Astrocyte (in vitro differentiated cells and primary cell): ENCODE measurements at regions not wholly inside any gene's neighbourhood (a gene's known extent, or its start where the extent isn't known, plus 50 kb on each side); places are given as distances from the start of the nearest gene placed in this dataset.

ENCODE experiments used
- DNase-seq: peaks from one replicate; pipeline ENCODE4 v3.0.0-alpha.2; 2010; ENCODE audit warnings: low read depth
- FAIRE-seq: peaks from 2 replicates; lab custom pipeline; 2011; peaks lifted over from hg19 to GRCh38; lab: Jason Lieb, UNC
- H2AFZ ChIP-seq: 2 replicates; pipeline ENCODE4 v1.6.0; 2012; ENCODE audit warnings: low read depth, low read length, inconsistent platforms
- H3K27ac ChIP-seq: 2 replicates; pipeline ENCODE4 v1.5.1; 2011; ENCODE audit warnings: low read depth, low read length, inconsistent platforms
- H3K27me3 ChIP-seq: 2 replicates; pipeline ENCODE4 v1.6.0; 2011; ENCODE audit warnings: low read length, inconsistent platforms; ENCODE audit not compliant: insufficient read depth
- H3K36me3 ChIP-seq: 2 replicates; pipeline ENCODE4 v1.5.1; 2011; ENCODE audit warnings: low read length, inconsistent platforms; ENCODE audit not compliant: insufficient read depth
- H3K4me1 ChIP-seq: 2 replicates; pipeline ENCODE4 v1.5.1; 2011; ENCODE audit warnings: low read length, inconsistent platforms; ENCODE audit not compliant: insufficient read depth
- H3K4me2 ChIP-seq: 2 replicates; pipeline ENCODE4 v1.6.0; 2012; ENCODE audit warnings: low read length, inconsistent platforms
- H3K4me3 ChIP-seq: 2 replicates; pipeline ENCODE4 v1.5.1; 2011; ENCODE audit warnings: low read depth, mild to moderate bottlenecking, low read length, inconsistent platforms; ENCODE audit not compliant: insufficient read depth
- H3K79me2 ChIP-seq: 2 replicates; pipeline ENCODE4 v1.6.0; 2012; ENCODE audit warnings: mild to moderate bottlenecking, low read length, inconsistent platforms; ENCODE audit not compliant: insufficient read depth
- H3K9ac ChIP-seq: 2 replicates; pipeline ENCODE4 v1.6.0; 2012; ENCODE audit warnings: mild to moderate bottlenecking, low read length, inconsistent platforms
- H3K9me3 ChIP-seq: 2 replicates; pipeline ENCODE4 v1.5.1; 2012; ENCODE audit warnings: low read depth, mild to moderate bottlenecking, low read length, inconsistent platforms; ENCODE audit not compliant: insufficient read depth
- H4K20me1 ChIP-seq: 2 replicates; pipeline ENCODE4 v1.6.0; 2012; ENCODE audit warnings: low read length, inconsistent platforms; ENCODE audit not compliant: insufficient read depth
- H3K27ac Mint-ChIP-seq: one replicate; pipeline ENCODE4 v1.8.0; 2021; ENCODE audit warnings: mild to moderate bottlenecking, mixed read lengths; ENCODE audit not compliant: unreplicated experiment
- H3K27me3 Mint-ChIP-seq: one replicate; pipeline ENCODE4 v1.8.0; 2021; ENCODE audit warnings: low read depth, mixed read lengths; ENCODE audit not compliant: unreplicated experiment
- H3K36me3 Mint-ChIP-seq: one replicate; pipeline ENCODE4 v1.8.0; 2021; ENCODE audit warnings: low read depth, mixed read lengths; ENCODE audit not compliant: unreplicated experiment
- H3K4me1 Mint-ChIP-seq: one replicate; pipeline ENCODE4 v1.8.0; 2021; ENCODE audit warnings: low read depth, mixed read lengths; ENCODE audit not compliant: unreplicated experiment
- H3K4me3 Mint-ChIP-seq: one replicate; pipeline ENCODE4 v1.8.0; 2021; ENCODE audit warnings: mild to moderate bottlenecking, moderate library complexity, mixed read lengths; ENCODE audit not compliant: unreplicated experiment
- H3K9me3 Mint-ChIP-seq: one replicate; pipeline ENCODE4 v1.8.0; 2021; ENCODE audit warnings: mild to moderate bottlenecking, mixed read lengths; ENCODE audit not compliant: unreplicated experiment
- EZH2 ChIP-seq: IDR thresholded peaks from 2 replicates; pipeline ENCODE4 v1.6.1; 2012; ENCODE audit warnings: mild to moderate bottlenecking, low read length, inconsistent platforms; ENCODE audit not compliant: insufficient read depth
- TF ChIP-seq, protein P1 (sequence below): IDR thresholded peaks from 2 replicates; pipeline ENCODE4 v1.5.1; 2011; ENCODE audit warnings: low read depth, mild to moderate bottlenecking, inconsistent platforms, low read length, moderate library complexity; ENCODE audit not compliant: insufficient read depth

DNA sequence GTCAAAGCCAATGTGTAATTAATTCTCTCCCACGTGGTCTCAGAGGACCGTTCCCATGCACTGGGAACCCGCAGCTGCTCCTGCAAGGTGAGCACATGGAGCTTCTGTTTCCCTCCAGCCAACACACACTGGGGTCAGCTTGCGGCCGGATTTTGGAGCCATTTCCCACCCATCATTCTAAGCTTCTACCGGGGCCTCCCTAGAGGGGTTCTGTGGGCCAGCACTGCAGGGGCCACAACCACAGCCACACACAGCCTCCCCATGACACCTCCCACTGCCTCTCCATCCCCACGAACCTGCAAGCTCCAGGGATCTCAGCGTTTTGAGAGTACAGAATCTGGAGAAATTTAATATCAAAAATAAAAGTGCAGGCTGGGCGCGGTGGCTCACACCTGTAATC lies 120.7 kb upstream of the SOX1 start:
- Histone ChIP-seq H3K27ac (no peak overlapping the region), H3K27me3 (no peaks in the 10 kb centered on the region), H2AFZ (no peak overlapping the region), H3K4me1 (no peaks in the 10 kb centered on the region), H3K36me3 (no peaks in the 10 kb centered on the region), H3K9me3 (peaks cover 14% of the 10 kb centered on the region), H3K79me2 (no peaks in the 10 kb centered on the region), H3K4me2 (no peak overlapping the region), H4K20me1 (no peaks in the 10 kb centered on the region), H3K4me3 (no peak overlapping the region), H3K9ac (no peak overlapping the region)
- Mint-ChIP-seq H3K27ac (no peak overlapping the region), H3K4me1 (no peaks in the 10 kb centered on the region), H3K27me3 (peaks cover 44% of the 10 kb centered on the region), H3K4me3 (no peak overlapping the region), H3K36me3 (no peaks in the 10 kb centered on the region), H3K9me3 (peaks cover 11% of the 10 kb centered on the region)
- no peak for DNase-seq
- no peak for TF ChIP-seq EZH2
- TF ChIP-seq, protein P1, sequence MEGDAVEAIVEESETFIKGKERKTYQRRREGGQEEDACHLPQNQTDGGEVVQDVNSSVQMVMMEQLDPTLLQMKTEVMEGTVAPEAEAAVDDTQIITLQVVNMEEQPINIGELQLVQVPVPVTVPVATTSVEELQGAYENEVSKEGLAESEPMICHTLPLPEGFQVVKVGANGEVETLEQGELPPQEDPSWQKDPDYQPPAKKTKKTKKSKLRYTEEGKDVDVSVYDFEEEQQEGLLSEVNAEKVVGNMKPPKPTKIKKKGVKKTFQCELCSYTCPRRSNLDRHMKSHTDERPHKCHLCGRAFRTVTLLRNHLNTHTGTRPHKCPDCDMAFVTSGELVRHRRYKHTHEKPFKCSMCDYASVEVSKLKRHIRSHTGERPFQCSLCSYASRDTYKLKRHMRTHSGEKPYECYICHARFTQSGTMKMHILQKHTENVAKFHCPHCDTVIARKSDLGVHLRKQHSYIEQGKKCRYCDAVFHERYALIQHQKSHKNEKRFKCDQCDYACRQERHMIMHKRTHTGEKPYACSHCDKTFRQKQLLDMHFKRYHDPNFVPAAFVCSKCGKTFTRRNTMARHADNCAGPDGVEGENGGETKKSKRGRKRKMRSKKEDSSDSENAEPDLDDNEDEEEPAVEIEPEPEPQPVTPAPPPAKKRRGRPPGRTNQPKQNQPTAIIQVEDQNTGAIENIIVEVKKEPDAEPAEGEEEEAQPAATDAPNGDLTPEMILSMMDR: no peak
- FAIRE-seq: no peak

DNA sequence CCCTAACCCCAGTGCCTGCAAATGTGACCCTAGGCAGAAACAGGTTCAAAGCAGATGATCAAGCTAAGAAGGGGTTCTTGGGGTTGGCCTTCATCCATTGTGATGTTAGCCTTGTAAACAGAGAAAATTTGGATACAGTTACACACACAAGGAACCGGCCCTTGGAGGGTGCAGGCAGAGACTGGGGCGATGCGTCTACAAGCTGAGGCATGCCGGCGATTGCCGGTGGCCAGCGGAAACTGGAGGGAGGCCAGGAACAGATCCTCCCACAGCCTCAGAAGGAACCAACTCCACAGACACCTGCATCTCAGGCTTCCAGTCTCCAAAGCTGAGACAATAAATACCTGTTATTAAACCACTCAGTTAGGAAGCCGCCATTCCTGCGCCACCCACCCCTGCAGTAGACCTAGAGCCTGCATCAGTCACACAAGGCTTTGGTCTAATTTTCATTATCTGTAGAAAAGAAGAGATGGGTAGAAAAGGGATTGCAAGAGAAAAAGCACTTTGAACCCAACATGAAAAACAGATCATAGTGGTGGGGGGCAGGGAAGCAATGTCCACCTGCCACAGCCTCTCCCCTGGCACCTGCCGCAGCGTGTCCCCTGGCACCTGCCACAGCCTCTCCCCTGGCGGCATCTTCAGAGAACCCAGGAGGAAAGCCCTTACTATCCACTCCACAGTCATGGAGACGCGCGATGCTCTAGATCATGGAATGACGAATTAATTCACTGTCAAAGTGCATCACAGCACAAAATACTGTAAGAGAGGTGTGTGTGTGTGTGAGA lies 119.7 kb upstream of the SOX1 start:
- Histone ChIP-seq H3K4me1 (no peaks in the 10 kb centered on the region), H3K27ac (no peak overlapping the region), H3K4me3 (no peak overlapping the region), H3K27me3 (no peaks in the 10 kb centered on the region), H3K9me3 (peaks cover 14% of the 10 kb centered on the region), H4K20me1 (no peaks in the 10 kb centered on the region), H3K9ac (no peak overlapping the region), H2AFZ (no peak overlapping the region), H3K36me3 (no peaks in the 10 kb centered on the region), H3K4me2 (no peak overlapping the region), H3K79me2 (no peaks in the 10 kb centered on the region)
- no peak overlapping the region for H3K27ac Mint-ChIP-seq
- H3K9me3 Mint-ChIP-seq: peaks cover 18% of the 10 kb centered on the region
- FAIRE-seq (no peak), DNase-seq (no peak)
- peaks cover 47% of the 10 kb centered on the region for H3K27me3 Mint-ChIP-seq
- H3K4me1 Mint-ChIP-seq: no peaks in the 10 kb centered on the region
- H3K4me3 Mint-ChIP-seq: no peak overlapping the region
- no peaks in the 10 kb centered on the region for H3K36me3 Mint-ChIP-seq
- no peak for TF ChIP-seq EZH2
- TF ChIP-seq, protein P1: no peak

DNA sequence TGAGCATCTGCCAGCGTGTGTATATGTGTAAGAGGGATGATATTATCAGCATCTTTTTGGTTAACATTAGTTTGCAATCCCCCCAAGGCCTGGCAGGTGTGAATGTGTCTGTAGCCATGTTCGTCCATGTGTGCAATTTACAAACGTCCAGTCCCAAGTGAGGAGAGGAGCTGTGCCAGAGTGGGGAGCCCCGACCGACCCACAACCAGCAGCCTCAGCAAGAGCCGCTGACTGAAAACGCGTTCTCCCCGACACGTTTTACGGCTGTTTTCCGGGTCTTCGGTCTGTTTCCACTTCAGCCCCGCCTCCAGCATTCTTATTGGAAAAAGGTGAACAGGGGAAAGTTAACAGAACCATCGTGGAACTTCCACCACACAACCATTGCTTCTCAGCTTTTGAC lies 119.1 kb upstream of the SOX1 start:
- TF ChIP-seq, protein P1: no peak
- no peak for TF ChIP-seq EZH2

More for the DNA sequence above, 119.1 kb upstream of the SOX1 start:
- H3K36me3 ChIP-seq: no peaks in the 10 kb centered on the region
- DNase-seq (no peak), FAIRE-seq (no peak)
- H3K36me3 Mint-ChIP-seq: no peaks in the 10 kb centered on the region
- no peak overlapping the region for H3K4me3 ChIP-seq
- no peaks in the 10 kb centered on the region for H3K27me3 ChIP-seq
- no peak overlapping the region for H3K27ac ChIP-seq
- H3K9me3 Mint-ChIP-seq: peaks cover 18% of the 10 kb centered on the region
- no peaks in the 10 kb centered on the region for H4K20me1 ChIP-seq
- H3K9ac ChIP-seq: no peak overlapping the region
- H2AFZ ChIP-seq: no peak overlapping the region
- H3K9me3 ChIP-seq: peaks cover 14% of the 10 kb centered on the region
- H3K4me3 Mint-ChIP-seq: no peak overlapping the region
- H3K4me2 ChIP-seq: no peak overlapping the region
- peaks cover 43% of the 10 kb centered on the region for H3K27me3 Mint-ChIP-seq
- no peak overlapping the region for H3K27ac Mint-ChIP-seq
- H3K79me2 ChIP-seq: no peaks in the 10 kb centered on the region
- no peaks in the 10 kb centered on the region for H3K4me1 Mint-ChIP-seq
- no peaks in the 10 kb centered on the region for H3K4me1 ChIP-seq
